ENCODE measurements at regions not wholly inside any gene's neighbourhood (a gene's known extent, or its start where the extent isn't known, plus 50 kb on each side); places are given as distances from the start of the nearest gene placed in this dataset.

DNA sequence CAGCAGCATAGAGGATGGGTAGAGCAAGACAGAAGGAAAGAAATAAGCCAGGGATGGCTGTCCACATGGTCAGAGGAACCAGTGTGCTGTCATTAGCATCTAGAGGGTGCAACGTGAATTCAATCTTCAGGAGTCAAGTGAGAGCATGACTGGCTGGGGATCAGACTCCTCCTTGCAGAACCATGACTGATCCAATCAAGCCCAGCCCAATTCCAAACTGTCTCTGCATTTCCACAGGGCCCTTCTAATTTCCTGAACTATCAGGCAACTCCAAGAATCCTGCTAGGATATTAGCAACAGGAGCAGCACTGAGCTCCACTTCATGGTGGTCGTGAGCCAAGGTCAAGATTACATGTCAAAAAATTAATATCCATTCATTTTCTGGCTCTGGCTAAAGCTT is 166.8 kb upstream of the CAMK1G start:
- no peak for TF ChIP-seq TAF1 (IDR thresholded peaks at IDR 0.05; ENCODE audit: low read depth)
- no peak for TF ChIP-seq EP300 (IDR thresholded peaks at IDR 0.05; ENCODE audit: borderline replicate concordance)

Measured in Ishikawa (cell line).